H9 (cell line): ENCODE measurements at regions not wholly inside any gene's neighbourhood (a gene's known extent, or its start where the extent isn't known, plus 50 kb on each side); places are given as distances from the start of the nearest gene placed in this dataset.

Experiments
- DNase-seq: peaks from one replicate; pipeline ENCODE4 v3.0.0-alpha.2; 2017
- H2AFZ ChIP-seq: one replicate; pipeline ENCODE4 v1.6.1; 2013; ENCODE audit warnings: mild to moderate bottlenecking, low read length, control low read depth, moderate library complexity
- H2AK5ac ChIP-seq: 2 replicates; pipeline ENCODE4 v1.6.1; 2013; ENCODE audit warnings: low read length, control low read depth, mixed read lengths; ENCODE audit not compliant: insufficient read length
- H2BK120ac ChIP-seq: one replicate; pipeline ENCODE4 v1.6.1; 2013; ENCODE audit warnings: low read depth, mild to moderate bottlenecking, low read length, control low read depth, inconsistent platforms; ENCODE audit not compliant: poor library complexity, severe bottlenecking
- H2BK12ac ChIP-seq: 2 replicates; pipeline ENCODE4 v1.6.1; 2013; ENCODE audit warnings: low read length, control low read depth, mixed read lengths, low read depth; ENCODE audit not compliant: insufficient read length
- H2BK15ac ChIP-seq: 2 replicates; pipeline ENCODE4 v1.6.1; 2013; ENCODE audit warnings: low read depth, low read length, control low read depth
- H2BK20ac ChIP-seq: one replicate; pipeline ENCODE4 v1.6.1; 2013; ENCODE audit warnings: low read depth, mild to moderate bottlenecking, low read length, control low read depth, inconsistent platforms; ENCODE audit not compliant: poor library complexity, severe bottlenecking
- H2BK5ac ChIP-seq: 2 replicates; pipeline ENCODE4 v1.6.1; 2013; ENCODE audit warnings: low read length, control low read depth, mixed read lengths; ENCODE audit not compliant: insufficient read length
- H3K14ac ChIP-seq: 2 replicates; pipeline ENCODE4 v1.6.1; 2013; ENCODE audit warnings: low read length, control low read depth; ENCODE audit not compliant: insufficient read depth
- H3K18ac ChIP-seq: 2 replicates; pipeline ENCODE4 v1.6.1; 2013; ENCODE audit warnings: low read depth, mild to moderate bottlenecking, mixed read lengths, low read length, control low read depth; ENCODE audit not compliant: insufficient read length
- H3K23ac ChIP-seq: 2 replicates; pipeline ENCODE4 v1.6.1; 2013; ENCODE audit warnings: low read length, control low read depth, mixed read lengths, low read depth; ENCODE audit not compliant: insufficient read length
- H3K23me2 ChIP-seq: 2 replicates; pipeline ENCODE4 v1.6.1; 2013; ENCODE audit warnings: low read depth, mild to moderate bottlenecking, mixed read lengths, low read length, control low read depth; ENCODE audit not compliant: insufficient read length, poor library complexity, severe bottlenecking
- H3K27ac ChIP-seq: 2 replicates; pipeline ENCODE4 v1.5.1; 2013; ENCODE audit warnings: low read length, control low read depth, mixed read lengths, low read depth; ENCODE audit not compliant: insufficient read length
- H3K27me3 ChIP-seq: 2 replicates; pipeline ENCODE4 v1.6.1; 2013; ENCODE audit warnings: low read length, control low read depth, inconsistent platforms; ENCODE audit not compliant: insufficient read depth
- H3K4ac ChIP-seq: 2 replicates; pipeline ENCODE4 v1.6.1; 2013; ENCODE audit warnings: low read depth, mild to moderate bottlenecking, control low read depth, inconsistent platforms, low read length, moderate library complexity
- H3K4me1 ChIP-seq: 2 replicates; pipeline ENCODE4 v1.6.1; 2013; ENCODE audit warnings: low read length, control low read depth, inconsistent platforms; ENCODE audit not compliant: insufficient read depth
- H3K4me2 ChIP-seq: 2 replicates; pipeline ENCODE4 v1.6.1; 2013; ENCODE audit warnings: low read length, control low read depth, mixed read lengths; ENCODE audit not compliant: insufficient read length, insufficient read depth
- H3K56ac ChIP-seq: 2 replicates; pipeline ENCODE4 v1.6.1; 2013; ENCODE audit warnings: low read depth, mild to moderate bottlenecking, mixed read lengths, low read length, control low read depth; ENCODE audit not compliant: insufficient read length
- H3K79me1 ChIP-seq: 2 replicates; pipeline ENCODE4 v1.6.1; 2013; ENCODE audit warnings: low read depth, mild to moderate bottlenecking, moderate library complexity, low read length, control low read depth, inconsistent platforms; ENCODE audit not compliant: insufficient read depth, poor library complexity, severe bottlenecking
- H3K79me2 ChIP-seq: 2 replicates; pipeline ENCODE4 v1.6.1; 2013; ENCODE audit warnings: low read length, control low read depth, inconsistent platforms; ENCODE audit not compliant: insufficient read depth
- H3K9ac ChIP-seq: 2 replicates; pipeline ENCODE4 v1.6.1; 2013; ENCODE audit warnings: low read length, control low read depth, mixed read lengths; ENCODE audit not compliant: insufficient read length; ENCODE audit errors: extremely low read depth
- H3K9me3 ChIP-seq: one replicate; pipeline ENCODE4 v1.6.1; 2013; ENCODE audit warnings: low read depth, low read length, inconsistent platforms; ENCODE audit not compliant: control insufficient read depth
- H3T11ph ChIP-seq: one replicate; pipeline ENCODE4 v1.6.1; 2013; ENCODE audit warnings: mild to moderate bottlenecking, low read length, control low read depth, inconsistent platforms
- H4K20me1 ChIP-seq: one replicate; pipeline ENCODE4 v1.6.1; 2013; ENCODE audit not compliant: control insufficient read depth, insufficient read length, insufficient read depth
- H4K5ac ChIP-seq: 2 replicates; pipeline ENCODE4 v1.6.1; 2013; ENCODE audit warnings: low read depth, mild to moderate bottlenecking, mixed read lengths, low read length, control low read depth; ENCODE audit not compliant: insufficient read length
- H4K8ac ChIP-seq: replicated peaks from 2 replicates; pipeline ENCODE4 v1.6.1; 2013; ENCODE audit warnings: low read length, control low read depth, mixed read lengths, low read depth; ENCODE audit not compliant: insufficient read length
- H4K91ac ChIP-seq: 2 replicates; pipeline ENCODE4 v1.6.1; 2013; ENCODE audit warnings: low read depth, mild to moderate bottlenecking, moderate library complexity, mixed read lengths, low read length, control low read depth; ENCODE audit not compliant: insufficient read length
- H3K27ac Mint-ChIP-seq, 3 experiments: 2 replicates in 2 of 3; 3 replicates in 1 of 3; pipeline ENCODE4 v1.8.0; 2020 to 2021; ENCODE audit warnings: mixed read lengths in 3 of 3, mild to moderate bottlenecking in 1 of 3, moderate library complexity in 1 of 3
- H3K27me3 Mint-ChIP-seq: 2 replicates; pipeline ENCODE4 v1.8.0; 2021; ENCODE audit warnings: low read depth, mild to moderate bottlenecking, moderate library complexity, mixed read lengths
- H3K36me3 Mint-ChIP-seq, 3 experiments: 2 replicates in 2 of 3; 3 replicates in 1 of 3; pipeline ENCODE4 v1.8.0; 2020 to 2021; ENCODE audit warnings: low read depth in 3 of 3, mixed read lengths in 3 of 3; ENCODE audit not compliant: insufficient read depth in 1 of 3
- H3K4me1 Mint-ChIP-seq, 2 experiments: 2 replicates each; pipeline ENCODE4 v1.8.0; 2020; ENCODE audit warnings: mixed read lengths in 2 of 2
- H3K4me3 Mint-ChIP-seq, 2 experiments: 2 replicates in 1 of 2; 3 replicates in 1 of 2; pipeline ENCODE4 v1.8.0; 2020 to 2021; ENCODE audit warnings: mild to moderate bottlenecking in 2 of 2, mixed read lengths in 2 of 2, moderate library complexity in 1 of 2
- H3K9me3 Mint-ChIP-seq, 2 experiments: 2 replicates in 1 of 2; 3 replicates in 1 of 2; pipeline ENCODE4 v1.8.0; 2020; ENCODE audit warnings: mild to moderate bottlenecking in 2 of 2, mixed read lengths in 2 of 2, moderate library complexity in 1 of 2
- WGBS: extraction: QIAGEN DNeasy Blood & Tissue Kit; methylation state at CpG from one replicate; pipeline ENCODE4 v1.1.7; 2013; ENCODE audit warnings: missing lambda C conversion rate, low lambda C conversion rate, mixed read lengths; ENCODE audit not compliant: insufficient read length; ENCODE audit errors: extremely low coverage; 5-methylcytosine and 5-hydroxymethylcytosine counted together
- TF ChIP-seq, protein P1 (sequence below): fragments of 200-600 bp; sonication (generic); conservative IDR thresholded peaks from 3 replicates; pipeline ENCODE4 v1.8.0; 2021; ENCODE audit warnings: antibody characterized with exemption, mild to moderate bottlenecking

DNA sequence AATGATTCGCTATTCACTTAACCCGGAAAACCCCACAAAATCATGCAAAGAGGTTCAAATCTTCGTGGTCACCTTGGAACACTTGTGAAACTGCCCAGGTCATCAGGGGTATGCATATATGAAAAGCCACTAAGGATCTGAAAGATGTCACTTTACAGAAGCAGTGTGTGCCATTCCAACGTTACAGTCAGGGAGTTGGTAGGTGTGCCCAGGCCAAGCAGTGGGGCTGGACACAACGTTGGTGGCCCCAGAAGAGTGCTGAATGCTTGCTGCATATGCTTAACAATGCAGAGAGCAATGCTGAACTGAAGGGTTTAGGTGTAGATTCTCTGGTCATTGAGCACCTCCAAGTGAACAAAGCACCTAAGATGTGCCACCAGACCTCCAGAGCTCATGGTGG, 51.1 kb upstream of the EIF5 start:
- Histone ChIP-seq H2BK15ac (no peak overlapping the region), H3K4ac (no peak overlapping the region), H3K79me1 (no peaks in the 10 kb centered on the region), H3K18ac (no peak overlapping the region), H3K27me3 (no peaks in the 10 kb centered on the region; the same call in 1 of the 2 replicates), H4K20me1 (no peaks in the 10 kb centered on the region), H3K56ac (no peak overlapping the region), H3K4me1 (peaks cover 11% of the 10 kb centered on the region), H2BK5ac (no peak overlapping the region), H3K4me2 (no peak overlapping the region), H3K27ac (no peak overlapping the region), H2BK20ac (no peak overlapping the region), H2AFZ (no peak overlapping the region), H3K9me3 (no peaks in the 10 kb centered on the region), H3K9ac (no peak overlapping the region), H3K23ac (no peak overlapping the region), H3T11ph (no peak overlapping the region), H2AK5ac (no peak overlapping the region), H3K23me2 (no peaks in the 10 kb centered on the region), H3K79me2 (no peaks in the 10 kb centered on the region), H4K8ac (no peak overlapping the region), H2BK12ac (no peak overlapping the region), H4K91ac (no peak overlapping the region), H4K5ac (no peak overlapping the region), H3K14ac (no peak overlapping the region), H2BK120ac (no peak overlapping the region)
- Mint-ChIP-seq H3K27me3 (peaks cover 26% of the 10 kb centered on the region), H3K4me1 (peaks cover 43 to 44% of the 10 kb centered on the region in 2 experiments), H3K4me3 (no peak overlapping the region), H3K36me3 (peaks cover 0 to 5% (median 0%) of the 10 kb centered on the region in 3 experiments; a peak in 2 of 7 replicates), H3K9me3 (peaks cover 4% of the 10 kb centered on the region in 2 experiments; a peak in 4 of 5 replicates), H3K27ac (peak overlapping the region in 1 of 3 experiments; percentile 76; a peak in 2 of 7 replicates)
- TF ChIP-seq, protein P1, sequence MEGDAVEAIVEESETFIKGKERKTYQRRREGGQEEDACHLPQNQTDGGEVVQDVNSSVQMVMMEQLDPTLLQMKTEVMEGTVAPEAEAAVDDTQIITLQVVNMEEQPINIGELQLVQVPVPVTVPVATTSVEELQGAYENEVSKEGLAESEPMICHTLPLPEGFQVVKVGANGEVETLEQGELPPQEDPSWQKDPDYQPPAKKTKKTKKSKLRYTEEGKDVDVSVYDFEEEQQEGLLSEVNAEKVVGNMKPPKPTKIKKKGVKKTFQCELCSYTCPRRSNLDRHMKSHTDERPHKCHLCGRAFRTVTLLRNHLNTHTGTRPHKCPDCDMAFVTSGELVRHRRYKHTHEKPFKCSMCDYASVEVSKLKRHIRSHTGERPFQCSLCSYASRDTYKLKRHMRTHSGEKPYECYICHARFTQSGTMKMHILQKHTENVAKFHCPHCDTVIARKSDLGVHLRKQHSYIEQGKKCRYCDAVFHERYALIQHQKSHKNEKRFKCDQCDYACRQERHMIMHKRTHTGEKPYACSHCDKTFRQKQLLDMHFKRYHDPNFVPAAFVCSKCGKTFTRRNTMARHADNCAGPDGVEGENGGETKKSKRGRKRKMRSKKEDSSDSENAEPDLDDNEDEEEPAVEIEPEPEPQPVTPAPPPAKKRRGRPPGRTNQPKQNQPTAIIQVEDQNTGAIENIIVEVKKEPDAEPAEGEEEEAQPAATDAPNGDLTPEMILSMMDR: no peak
- no CpG with 5 or more reads among the region's 5 CpGs for WGBS
- DNase-seq: no peak
